ENCODE measurements at regions not wholly inside any gene's neighbourhood (a gene's known extent, or its start where the extent isn't known, plus 50 kb on each side); places are given as distances from the start of the nearest gene placed in this dataset.

DNA sequence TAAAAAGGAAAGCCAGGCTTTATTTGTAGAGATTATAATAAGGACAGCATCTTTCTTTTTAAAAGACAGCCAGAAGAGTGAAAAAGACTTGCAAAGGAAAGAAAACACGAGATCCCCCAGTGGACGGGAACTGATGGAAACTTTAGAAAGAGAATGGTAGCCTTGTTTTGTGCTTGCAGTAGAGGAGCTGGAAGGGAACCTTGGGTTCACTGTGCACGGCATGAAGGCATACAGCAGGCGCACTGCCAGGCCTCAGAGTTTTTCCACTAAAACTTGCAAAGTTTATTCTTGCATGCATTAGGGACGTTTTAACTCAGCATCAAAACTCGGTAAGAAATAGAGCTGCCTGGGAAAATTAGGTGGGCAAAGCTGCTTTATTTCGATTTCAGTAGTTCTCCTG lies 248.6 kb downstream of the IRX1 start:
- Histone ChIP-seq H3K27ac (ENCODE audit: insufficient read length, low read depth, low read length) (no peak overlapping the region), H2AFZ (ENCODE audit: low read length) (peak overlapping the region; percentile 73), H2BK120ac (ENCODE audit: low read depth, low read length, poor library complexity, severe bottlenecking) (no peak overlapping the region), H4K20me1 (ENCODE audit: control insufficient read depth, insufficient read depth, insufficient read length) (no peaks in the 10 kb centered on the region), H3K14ac (ENCODE audit: insufficient read depth, low read length) (no peak overlapping the region), H2BK20ac (ENCODE audit: low read depth, low read length, poor library complexity, severe bottlenecking) (no peak overlapping the region), H3K4me2 (ENCODE audit: insufficient read depth, insufficient read length, low read length) (no peak overlapping the region), H2BK5ac (ENCODE audit: insufficient read length, low read length) (no peak overlapping the region), H2AK5ac (ENCODE audit: insufficient read length, low read length) (no peak overlapping the region), H3K9ac (ENCODE audit: extremely low read depth, insufficient read length, low read length) (no peak overlapping the region), H3K9me3 (ENCODE audit: control insufficient read depth, low read depth, low read length) (no peaks in the 10 kb centered on the region), H3K4ac (ENCODE audit: low read depth, low read length) (no peak overlapping the region), H3K23ac (ENCODE audit: insufficient read length, low read depth, low read length) (no peak overlapping the region), H4K5ac (ENCODE audit: insufficient read length, low read depth, low read length) (no peak overlapping the region), H3K27me3 (ENCODE audit: insufficient read depth, low read length) (no peaks in the 10 kb centered on the region), H2BK15ac (ENCODE audit: low read depth, low read length) (no peak overlapping the region), H3T11ph (ENCODE audit: low read length) (no peak overlapping the region), H3K18ac (ENCODE audit: insufficient read length, low read depth, low read length) (no peak overlapping the region), H3K23me2 (ENCODE audit: insufficient read length, low read depth, low read length, poor library complexity, severe bottlenecking) (peaks cover 4% of the 10 kb centered on the region), H3K56ac (ENCODE audit: insufficient read length, low read depth, low read length) (no peak overlapping the region), H2BK12ac (ENCODE audit: insufficient read length, low read depth, low read length) (no peak overlapping the region), H4K8ac (replicated peaks; ENCODE audit: insufficient read length, low read depth, low read length) (no peak overlapping the region), H3K4me1 (ENCODE audit: insufficient read depth, low read length) (no peaks in the 10 kb centered on the region; the same call in 1 of the 2 replicates), H3K79me1 (ENCODE audit: insufficient read depth, low read depth, low read length, poor library complexity, severe bottlenecking) (no peaks in the 10 kb centered on the region), H3K79me2 (ENCODE audit: insufficient read depth, low read length) (no peaks in the 10 kb centered on the region), H4K91ac (ENCODE audit: insufficient read length, low read depth, low read length) (no peak overlapping the region)
- H3K27ac Mint-ChIP-seq: peak overlapping the region in 1 of 3 experiments; percentile 44; a peak in 1 of 7 replicates
- WGBS (ENCODE audit: extremely low coverage, insufficient read length, low lambda C conversion rate): no CpG with 5 or more reads among the region's 7 CpGs
- peaks cover 3 to 15% of the 10 kb centered on the region in 2 experiments; a peak in 3 of 5 replicates for H3K9me3 Mint-ChIP-seq
- H3K36me3 Mint-ChIP-seq (ENCODE audit: insufficient read depth in 1 of 3, low read depth in 3 of 3): 0 out of 7 replicates have a peak, but pooled peaks cover 0 to 7% (median 2%) of the 10 kb centered on the region in 3 experiments
- H3K4me1 Mint-ChIP-seq: peaks cover 9 to 10% of the 10 kb centered on the region in 2 experiments
- TF ChIP-seq, protein P1, sequence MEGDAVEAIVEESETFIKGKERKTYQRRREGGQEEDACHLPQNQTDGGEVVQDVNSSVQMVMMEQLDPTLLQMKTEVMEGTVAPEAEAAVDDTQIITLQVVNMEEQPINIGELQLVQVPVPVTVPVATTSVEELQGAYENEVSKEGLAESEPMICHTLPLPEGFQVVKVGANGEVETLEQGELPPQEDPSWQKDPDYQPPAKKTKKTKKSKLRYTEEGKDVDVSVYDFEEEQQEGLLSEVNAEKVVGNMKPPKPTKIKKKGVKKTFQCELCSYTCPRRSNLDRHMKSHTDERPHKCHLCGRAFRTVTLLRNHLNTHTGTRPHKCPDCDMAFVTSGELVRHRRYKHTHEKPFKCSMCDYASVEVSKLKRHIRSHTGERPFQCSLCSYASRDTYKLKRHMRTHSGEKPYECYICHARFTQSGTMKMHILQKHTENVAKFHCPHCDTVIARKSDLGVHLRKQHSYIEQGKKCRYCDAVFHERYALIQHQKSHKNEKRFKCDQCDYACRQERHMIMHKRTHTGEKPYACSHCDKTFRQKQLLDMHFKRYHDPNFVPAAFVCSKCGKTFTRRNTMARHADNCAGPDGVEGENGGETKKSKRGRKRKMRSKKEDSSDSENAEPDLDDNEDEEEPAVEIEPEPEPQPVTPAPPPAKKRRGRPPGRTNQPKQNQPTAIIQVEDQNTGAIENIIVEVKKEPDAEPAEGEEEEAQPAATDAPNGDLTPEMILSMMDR (conservative IDR thresholded peaks at IDR 0.05): no peak
- H3K4me3 Mint-ChIP-seq: no peak overlapping the region
- no peaks in the 10 kb centered on the region; the same call in 1 of the 2 replicates for H3K27me3 Mint-ChIP-seq (ENCODE audit: low read depth)
- DNase-seq: no peak

Data from H9 (cell line).